NAMALWA (cell line): ENCODE measurements at regions not wholly inside any gene's neighbourhood (a gene's known extent, or its start where the extent isn't known, plus 50 kb on each side); places are given as distances from the start of the nearest gene placed in this dataset.
"Not testable (repeated sequence)": the region's sequence is repeated elsewhere in the genome, so short reads cannot be mapped to it uniquely, and the experiment has no call there.

ENCODE experiments used
- DNase-seq: peaks from one replicate; pipeline ENCODE4 v3.0.0-alpha.2; 2015; ENCODE audit warnings: low spot score

DNA sequence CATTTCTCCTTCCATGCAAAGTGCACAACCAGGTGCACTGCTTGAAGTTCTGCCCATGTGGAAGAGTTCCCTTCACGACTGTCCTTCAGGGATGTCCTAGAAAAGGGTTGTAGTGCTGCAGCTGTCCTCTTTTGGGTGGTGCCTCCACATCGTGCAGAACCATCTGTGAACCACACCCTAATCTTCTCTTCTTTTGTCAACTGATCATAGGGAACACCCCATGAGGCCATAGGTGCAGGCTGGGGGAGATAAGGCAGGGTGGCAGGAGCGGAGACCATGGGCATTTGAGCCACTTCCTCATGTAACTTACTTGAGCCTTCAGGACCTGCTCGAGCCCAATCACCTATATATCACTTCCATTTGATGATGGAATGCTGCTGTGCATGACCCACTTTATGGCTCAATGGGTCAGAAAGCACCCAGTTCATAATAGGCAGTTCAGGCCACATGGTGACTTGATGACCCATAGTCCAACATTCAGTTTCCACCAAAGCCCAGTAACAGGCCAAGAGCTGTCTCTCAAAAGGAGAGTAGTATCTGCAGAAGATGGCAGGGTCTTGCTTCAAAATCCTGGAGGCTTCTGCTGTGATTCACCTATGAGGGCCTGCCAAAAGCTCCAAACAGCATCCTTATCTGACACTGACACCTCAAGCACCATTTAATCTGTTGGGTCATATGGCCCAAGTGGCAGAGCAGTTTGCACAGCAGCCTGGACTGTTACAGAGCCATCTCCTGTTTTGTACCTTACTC lies 84.7 kb upstream of the CYRIA start:
- DNase-seq = no peak

DNA sequence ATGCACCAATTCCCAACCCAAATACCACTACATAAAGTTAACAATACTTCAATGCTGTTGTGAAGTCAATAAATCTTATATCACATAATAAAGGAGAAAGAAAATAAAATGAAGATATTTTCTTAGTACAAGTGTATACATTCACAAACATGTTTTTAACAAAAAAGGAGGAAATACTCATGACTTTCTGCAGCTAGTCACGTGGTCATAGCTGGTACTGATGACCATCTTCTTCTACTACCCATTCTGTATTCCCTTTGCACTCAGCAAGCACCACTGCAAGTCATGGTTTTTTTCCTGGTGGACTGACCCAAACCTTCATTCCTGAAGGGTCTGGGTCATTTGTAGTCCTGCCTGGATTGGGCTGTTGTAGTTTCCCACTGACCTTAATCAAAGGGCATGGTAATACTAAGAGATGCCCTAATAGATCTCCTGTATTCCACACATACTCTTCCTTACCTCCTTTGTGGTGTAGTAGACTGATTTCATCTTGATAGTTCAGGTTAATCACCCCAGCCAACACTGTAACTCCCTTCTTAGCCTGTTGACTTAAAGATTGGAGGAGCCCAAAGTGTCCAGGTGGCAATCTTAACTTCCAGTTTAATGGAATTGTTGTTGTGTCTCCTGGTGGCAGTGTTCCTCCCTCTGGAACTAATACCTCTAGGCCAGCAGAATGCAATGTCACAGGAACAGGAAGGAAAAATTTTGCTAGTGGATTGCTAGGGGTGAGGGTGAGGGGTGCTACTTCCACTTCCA lies 83.1 kb upstream of the CYRIA start:
- not testable (repeated sequence) for DNase-seq

DNA sequence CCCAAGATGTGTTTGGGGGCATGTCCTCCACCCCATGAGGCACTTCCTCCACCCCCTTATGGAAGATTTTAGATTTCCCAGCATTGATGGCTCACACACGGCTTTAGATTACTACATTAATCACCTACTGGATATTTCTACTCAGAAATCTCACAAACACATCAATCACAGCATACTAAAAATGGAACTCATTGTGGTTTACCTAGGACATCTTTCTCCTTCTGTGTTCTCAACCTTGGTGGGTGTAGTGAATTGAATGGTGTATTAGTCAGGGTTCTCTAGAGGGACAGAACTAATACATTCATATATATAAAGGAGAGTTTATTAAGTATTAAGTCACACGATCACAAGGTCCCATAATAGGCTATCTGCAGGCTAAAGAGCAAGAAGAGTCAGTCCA lies 82.1 kb upstream of the CYRIA start:
- DNase-seq = no peak

DNA sequence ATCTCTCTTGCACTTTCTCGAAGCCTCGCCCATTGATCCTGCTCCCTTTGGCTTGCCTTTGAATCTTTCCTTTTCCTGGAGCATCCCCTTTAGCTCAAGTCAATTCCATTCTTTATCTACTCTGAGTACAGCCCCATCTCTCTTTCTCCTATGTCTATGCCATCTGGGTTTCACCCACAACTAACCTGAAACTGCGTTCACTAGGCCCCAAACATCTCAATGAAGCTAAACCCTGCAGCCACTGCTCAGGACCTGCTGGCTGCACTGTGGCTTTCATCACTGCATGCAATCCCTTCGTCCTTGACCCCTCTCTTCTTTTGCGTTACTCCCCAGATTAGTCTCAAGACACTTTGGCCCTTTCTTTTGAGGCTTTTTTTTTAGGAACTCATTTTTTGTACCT lies 81.6 kb upstream of the CYRIA start:
- no peak for DNase-seq

DNA sequence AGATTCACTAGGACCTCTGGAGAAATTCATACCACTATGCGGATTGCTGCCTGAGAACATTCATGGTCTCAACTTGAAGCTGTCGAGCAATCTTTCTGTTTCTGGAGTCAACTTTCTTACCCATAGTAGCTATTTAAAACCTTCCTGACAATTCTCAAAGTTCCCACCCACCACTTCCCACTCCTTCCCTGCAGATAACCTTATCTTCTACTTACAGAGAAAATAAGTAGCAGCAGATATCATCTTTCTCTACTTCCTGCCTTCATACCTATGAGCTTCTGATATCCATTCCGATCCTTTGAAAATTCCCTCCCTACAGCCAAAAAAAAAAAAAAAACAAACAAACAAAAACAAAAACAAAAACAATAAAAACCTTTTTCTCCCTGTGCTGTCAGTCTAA lies 81.2 kb upstream of the CYRIA start:
- DNase-seq = no peak

DNA sequence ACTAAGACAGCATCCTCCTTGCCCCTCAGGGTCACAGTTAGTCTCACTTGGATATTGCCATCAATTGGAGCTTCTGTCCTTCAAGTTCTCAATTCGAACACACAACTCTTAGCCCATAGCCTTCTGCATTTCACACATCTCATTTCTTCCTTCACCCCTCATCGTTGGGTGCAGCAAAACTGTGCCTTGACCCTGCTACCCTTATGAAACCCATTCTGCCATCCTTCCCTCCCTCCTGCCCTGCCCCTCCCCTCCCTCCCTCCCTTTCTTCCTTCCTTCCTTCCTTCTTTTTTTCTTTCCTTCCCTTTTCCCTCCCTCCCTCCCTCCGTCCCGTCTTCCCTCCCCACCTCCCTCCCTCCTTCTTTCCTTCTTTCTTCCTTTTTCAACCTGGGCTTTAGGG lies 80.7 kb upstream of the CYRIA start:
- DNase-seq = no peak

DNA sequence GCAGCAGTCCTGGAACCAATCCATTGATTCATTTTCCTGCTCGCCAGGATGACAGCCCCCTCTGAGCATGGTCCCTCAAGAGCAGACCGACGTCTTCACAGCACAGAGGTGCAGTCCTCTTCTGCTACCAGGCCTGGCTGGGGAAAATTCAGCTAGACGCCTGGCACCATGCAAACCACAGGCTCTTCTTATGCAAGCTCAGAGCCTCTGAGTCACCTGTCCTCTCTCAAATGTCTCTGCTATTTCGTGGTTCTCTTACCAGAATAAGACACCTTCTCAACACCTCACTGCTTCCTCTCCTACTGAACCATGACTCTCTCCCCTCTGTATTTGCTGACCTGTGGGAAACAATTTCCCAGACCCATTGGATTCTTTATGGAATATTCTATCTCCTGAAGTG lies 79.8 kb upstream of the CYRIA start:
- DNase-seq = no peak

DNA sequence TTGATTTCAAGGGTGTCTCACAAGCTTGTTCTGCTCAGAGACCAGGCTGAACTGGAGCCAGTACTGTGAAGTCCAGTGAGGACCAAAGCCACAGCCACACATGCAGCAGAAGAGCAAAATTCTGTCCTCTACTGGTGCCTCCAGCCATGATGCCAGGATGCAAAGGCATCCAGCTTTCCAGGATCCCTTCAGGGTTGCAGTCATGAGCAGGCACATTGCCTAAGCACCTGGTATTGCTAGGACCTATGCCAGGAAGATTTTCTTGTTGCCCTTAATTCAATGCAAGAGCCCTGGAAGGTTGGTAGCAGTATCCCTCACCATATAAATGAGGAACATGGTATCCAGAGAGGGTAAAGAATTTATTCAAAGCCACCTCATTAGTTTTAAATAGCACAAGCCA lies 78.9 kb upstream of the CYRIA start:
- no peak for DNase-seq

DNA sequence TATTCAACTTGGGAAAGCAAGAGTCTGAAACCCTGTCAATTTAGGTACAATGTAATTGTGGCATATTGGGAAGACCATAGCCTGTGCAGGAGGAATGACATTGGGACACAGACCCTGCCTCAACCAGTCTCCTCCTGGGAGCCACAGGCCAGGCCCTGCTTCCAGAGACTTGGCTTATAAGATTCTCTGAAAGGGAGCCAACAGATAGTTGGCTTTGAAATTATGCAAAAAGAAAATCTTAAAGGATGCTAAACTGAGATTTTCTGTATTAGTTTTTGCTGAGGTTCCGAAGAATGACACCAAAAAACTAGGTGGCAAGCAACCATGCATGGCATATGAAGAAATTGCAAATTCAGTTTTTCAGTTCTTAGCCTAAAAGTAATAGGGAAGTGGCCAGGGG lies 76.4 kb upstream of the CYRIA start:
- DNase-seq = no peak

DNA sequence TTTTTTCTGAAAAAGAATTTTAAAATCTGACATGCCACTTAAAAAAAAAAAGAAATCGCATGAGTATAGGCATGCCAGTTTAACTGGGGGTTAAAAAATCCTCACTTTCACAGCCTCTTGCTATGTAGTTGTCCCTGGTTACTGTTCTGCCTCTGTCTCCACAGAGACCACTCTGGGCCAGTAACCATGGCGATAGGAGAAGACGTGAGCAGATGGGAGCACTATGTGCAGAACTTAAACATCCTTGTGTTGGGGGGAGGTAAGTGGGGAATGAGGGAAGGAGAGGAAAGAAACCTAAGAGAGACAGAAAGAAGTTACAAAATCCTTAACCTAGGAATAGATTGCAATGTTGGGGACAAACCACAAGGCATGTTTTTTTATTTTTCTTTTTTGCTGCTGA lies 75.9 kb upstream of the CYRIA start:
- DNase-seq = no peak

DNA sequence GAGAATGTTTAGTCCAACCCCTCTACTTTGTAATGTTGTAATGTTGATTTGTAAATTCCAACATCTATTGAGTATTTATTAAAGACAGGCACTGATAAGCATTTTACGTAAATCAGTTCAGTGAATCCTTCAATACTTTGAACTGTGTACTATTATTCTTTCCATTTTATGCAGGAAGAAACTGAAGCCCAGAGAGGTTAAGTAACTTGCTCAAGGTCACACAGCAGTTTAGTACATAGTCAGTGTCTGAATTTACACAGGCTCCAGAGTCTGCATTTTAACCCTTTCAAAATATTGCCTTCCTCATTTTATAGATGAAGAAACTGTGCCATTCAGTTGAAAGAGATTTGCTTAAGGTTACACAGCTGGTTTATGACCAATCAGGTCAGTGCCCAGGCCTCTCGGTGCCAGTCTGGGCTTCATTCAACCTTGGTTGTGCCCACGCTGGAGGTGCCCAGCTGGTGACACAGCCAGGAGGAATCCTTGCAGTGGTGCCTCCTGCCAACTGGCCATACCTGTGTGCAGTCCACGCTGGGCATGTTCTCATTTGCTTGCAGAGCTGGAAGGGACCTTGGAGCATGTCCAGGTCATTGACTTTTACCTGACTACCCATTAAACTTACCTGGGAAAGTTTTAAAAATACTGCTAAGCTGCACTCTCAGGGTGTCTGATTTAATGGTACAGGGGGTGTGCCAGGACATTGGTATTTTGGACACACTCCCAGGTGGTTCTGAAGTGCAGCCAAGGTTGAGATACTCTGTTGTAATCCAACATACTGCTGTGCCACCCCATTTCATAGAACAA lies 74.3 kb upstream of the CYRIA start:
- DNase-seq = no peak

DNA sequence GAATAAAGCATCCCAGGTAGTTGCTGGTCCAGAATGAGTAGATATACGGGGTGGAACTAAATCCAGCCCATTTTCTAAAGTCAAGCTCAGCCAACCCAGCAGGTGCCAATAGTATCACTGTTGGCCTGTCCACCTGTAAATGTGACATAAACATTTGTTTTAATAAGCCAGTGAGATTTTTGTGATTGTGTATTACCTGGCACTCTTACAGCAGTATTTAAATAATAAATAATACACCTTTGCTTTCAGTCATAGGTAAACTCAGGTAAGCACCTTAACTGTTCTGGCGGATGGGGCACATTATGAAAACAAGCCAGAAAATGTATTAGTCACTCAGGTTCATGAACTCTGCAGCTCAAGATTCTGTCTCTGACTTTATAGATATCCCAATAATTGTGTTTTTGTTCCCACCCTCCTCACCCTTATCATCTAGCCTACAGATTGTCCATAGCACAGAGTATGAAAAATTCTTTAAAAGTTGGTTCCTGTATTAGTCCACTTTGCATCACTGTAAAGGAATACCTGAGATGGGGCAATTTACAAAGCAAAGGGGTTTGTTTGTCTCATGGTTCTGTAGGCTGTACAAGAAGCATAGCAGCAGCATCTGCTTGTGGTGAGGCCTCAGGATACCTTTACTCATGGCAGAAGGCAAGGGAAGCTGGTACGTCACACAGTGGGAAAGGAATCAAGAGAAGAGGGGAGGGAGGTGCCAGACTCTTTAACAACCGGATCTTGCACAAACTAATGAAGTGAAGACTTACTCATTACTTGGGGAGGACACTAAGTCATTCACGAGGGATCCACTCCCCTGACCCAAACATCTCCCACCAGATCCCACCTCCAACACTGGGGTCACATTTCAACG lies 73.0 kb upstream of the CYRIA start:
- DNase-seq = no peak

DNA sequence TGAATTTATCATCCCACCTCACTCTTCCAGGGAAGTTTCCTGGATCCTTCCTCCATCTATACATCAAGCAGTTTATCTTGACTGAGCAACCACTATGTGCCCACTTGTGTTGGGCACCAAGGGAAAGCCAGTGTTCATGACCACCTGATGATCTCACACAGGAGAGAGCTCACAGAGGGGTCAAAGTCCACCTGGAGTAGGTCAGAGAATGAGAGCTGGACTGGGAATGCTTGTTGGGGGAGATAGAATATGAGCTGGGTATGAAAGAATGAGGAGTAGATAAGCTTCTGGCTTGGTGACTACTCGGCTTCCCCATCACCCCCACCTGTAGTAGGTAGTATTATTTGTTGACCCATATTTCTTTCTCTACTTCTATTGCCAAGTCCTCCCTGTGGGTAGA lies 72.2 kb upstream of the CYRIA start:
- DNase-seq = no peak

DNA sequence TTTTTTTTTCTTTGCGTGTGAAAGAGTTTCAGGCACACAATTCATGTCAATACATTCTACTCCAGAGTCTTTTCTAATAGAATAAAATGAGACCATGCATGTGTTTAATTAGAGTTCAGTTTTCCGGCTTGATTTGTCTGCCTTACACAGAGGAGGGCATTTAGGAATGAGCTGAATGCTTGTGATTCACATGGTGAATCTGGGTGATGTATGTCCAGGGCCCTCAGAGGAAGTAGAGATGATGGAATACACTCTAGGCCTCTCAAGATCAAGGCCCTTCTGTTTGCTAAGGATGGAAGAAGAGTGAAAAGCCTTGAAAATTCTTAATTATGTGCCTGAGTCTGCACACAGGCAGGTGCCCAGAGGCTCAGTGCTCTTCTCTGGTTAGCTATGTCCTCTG lies 71.0 kb upstream of the CYRIA start:
- DNase-seq = no peak

DNA sequence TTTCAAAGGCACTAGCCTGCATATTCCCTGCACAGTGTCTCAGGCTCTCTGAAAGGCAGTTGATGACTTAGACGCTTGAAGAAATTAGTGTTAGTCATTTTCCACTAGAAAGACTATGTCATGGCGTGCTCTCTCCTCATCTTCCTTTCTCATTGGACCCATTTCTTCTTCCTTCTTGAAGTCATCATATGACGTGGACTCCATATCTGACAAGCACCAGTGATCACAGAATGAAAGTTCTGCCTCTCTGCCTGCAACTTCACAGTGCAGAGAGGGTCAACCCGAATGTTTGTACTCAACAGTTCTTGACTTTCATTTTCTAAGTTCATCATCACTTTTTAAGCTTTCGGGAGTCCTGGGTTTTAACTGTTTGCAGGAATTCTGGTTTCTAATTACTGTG lies 63.7 kb upstream of the CYRIA start:
- DNase-seq = peak; percentile 44

DNA sequence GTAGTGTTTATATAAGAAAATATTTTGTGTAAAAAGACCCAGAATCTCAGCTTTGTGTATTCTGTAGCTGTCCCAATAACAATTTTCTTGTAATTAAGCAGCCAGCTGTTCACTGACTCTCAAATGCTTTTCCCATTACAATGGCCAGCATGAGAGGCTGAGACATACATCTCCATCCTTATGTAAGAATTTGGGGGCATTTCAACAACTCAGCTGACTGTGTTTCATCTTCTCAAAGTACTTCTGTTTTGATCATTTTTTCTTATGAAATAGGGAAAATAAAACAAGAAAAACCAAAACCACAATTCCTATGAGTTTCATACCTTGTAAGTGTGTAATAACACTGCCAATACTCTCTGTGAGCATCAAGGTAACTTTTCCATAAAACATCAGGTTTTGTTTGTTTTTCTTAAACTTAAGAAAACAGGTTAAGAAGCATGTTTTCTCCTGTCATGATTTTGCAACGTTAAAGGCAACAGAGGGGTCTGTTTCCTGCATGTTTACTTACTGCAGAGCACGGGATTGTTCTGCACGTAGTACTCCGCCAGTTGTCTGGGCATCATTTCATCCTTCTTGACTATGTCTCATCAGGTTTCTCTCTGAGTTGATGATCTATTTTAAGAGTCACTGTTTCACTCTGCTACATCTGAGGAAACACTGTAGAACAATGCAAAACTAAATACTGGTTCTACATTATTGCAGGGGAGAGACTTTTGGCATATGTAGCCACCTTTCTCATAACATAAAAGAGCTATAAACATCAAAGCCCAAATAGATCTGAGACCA lies 62.9 kb upstream of the CYRIA start:
- no peak for DNase-seq

DNA sequence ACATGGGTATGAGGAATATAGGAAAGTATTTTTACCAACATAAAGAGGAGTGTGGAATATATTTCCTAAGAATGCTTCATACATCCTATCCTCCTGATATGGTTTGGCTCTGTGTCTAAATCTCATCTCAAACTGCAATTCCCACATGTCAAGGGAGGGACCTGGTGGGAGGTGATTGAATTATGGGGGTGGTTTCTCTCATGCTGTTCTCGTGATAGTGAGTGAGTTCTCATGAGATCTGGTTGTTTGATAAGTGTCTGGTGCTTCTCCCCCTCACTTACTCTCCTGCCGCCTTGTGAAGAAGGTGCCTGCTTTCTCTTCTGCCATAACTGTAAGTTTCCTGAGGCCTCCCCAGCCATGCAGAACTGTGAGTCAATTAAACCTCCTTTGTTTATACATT lies 62.2 kb upstream of the CYRIA start:
- DNase-seq = not testable (repeated sequence)

DNA sequence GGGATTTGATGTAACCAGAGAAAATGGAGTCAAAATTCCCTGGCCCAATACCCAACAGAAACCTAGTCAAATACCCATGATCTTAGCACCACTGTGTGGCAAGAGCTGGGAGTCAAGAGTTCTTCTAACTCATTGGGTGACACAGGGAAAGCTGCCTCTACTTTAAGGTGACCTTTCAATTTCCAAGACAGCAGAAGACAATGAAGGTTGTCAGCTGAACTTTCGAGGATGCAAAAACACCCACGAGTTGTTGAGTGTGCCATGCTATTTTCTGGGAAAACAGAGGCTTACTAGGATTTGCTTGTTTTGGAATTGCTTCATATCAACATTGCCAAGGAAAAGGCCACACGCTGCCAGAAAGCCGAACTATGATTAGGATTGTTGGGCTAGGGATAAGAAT lies 61.6 kb upstream of the CYRIA start:
- DNase-seq = no peak

DNA sequence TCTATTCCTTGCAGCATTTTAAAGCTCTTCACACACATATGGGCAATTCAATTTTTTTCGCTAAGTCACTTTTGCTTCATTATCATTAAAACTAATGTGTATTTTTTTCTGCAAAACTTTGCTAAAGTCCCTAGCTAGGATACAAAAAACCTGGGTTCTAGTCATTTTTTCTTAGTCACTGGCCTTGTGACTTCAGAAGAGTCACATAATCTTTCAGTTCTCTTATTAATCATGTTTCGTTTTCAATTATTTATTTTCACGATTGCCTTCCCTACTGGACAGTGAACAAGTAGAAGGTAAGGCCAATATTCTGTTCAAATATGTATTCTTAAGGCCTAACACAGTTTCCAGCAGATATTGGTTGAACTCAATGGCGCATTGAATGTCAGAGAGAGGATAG lies 60.9 kb upstream of the CYRIA start:
- no peak for DNase-seq

DNA sequence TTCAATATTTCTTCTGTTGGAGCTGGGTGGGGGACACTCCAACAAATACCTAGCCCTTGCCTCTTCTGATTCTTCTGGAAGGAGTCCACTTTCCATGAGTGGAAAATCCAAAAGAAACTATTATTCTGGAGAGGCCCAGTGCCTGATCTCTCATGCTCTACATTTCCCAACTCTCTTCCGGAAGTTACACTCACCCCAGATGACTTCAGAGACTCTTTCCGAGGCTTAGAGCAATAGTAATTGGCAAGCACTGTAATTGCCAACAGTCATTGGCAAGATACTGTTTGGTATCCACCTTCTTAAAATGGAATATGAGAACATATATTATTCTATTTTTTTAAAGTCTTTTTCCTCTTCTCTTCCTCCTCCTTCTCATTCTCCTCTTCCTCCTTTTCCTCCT lies 60.5 kb upstream of the CYRIA start:
- no peak for DNase-seq

DNA sequence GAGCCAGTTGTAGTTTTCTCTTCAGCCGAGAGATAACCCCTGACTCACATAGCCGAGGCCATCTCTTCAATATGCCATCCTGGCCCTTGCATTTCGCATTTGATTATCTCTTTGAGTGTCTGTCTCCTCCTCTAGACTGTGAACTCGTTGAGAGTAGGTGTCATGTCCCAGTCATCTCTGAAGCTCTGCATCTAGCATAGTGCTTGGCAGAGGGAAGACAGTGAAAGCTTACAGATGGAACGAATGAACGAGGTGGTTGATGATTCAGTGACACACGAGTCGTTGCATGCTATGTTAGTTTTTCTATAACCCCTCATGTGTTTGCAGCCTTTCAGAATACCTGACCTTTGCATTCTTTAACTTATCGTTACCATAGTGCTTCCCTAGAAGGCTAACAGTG lies 59.9 kb upstream of the CYRIA start:
- no peak for DNase-seq
